Testis (tissue), 2 donors: ENCODE measurements at regions not wholly inside any gene's neighbourhood (a gene's known extent, or its start where the extent isn't known, plus 50 kb on each side); places are given as distances from the start of the nearest gene placed in this dataset.

ENCODE experiments used
- DNase-seq: peaks from one replicate; pipeline ENCODE4 v3.0.0-alpha.2; 2019
- H3K27ac ChIP-seq, 2 donors: fragments of 200-600 bp; sonication (generic); one replicate each; pipeline ENCODE4 v1.5.1; 2019
- H3K27me3 ChIP-seq: fragments of 200-600 bp; sonication (generic); one replicate; pipeline ENCODE4 v1.5.1; 2019
- H3K36me3 ChIP-seq: fragments of 200-600 bp; sonication (generic); one replicate; pipeline ENCODE4 v1.5.1; 2017; ENCODE audit warnings: low read depth; ENCODE audit errors: missing control alignments
- H3K4me1 ChIP-seq: fragments of 200-600 bp; sonication (generic); one replicate; pipeline ENCODE4 v1.5.1; 2019
- H3K4me3 ChIP-seq, 2 donors: fragments of 200-600 bp; sonication (generic); one replicate each; pipeline ENCODE4 v1.5.1; 2017 to 2019
- H3K9me3 ChIP-seq: fragments of 200-600 bp; sonication (generic); one replicate; pipeline ENCODE4 v1.5.1; 2017
- POLR2A ChIP-seq: fragments of 450-650 bp; IDR thresholded peaks from one replicate; pipeline ENCODE4 v1.6.1; 2017; ENCODE audit warnings: antibody characterized with exemption, mild to moderate bottlenecking, moderate library complexity
- WGBS, 2 donors: methylation state at CpG; one replicate each; pipeline ENCODE4 v1.1.5; 2018; 5-methylcytosine and 5-hydroxymethylcytosine counted together
- intact Hi-C: fragments of 100-400 bp; cut with DNase I; formaldehyde crosslinking; loops from one replicate; pipeline ENCODE4 v1.15.1; 2023; ENCODE audit warnings: low total_unique reads
- TF ChIP-seq, protein P1 (sequence below), 3 experiments: fragments of 450-650 bp in 2 of 3; fragments of 200-600 bp in 1 of 3; sonication (generic) in 1 of 3; IDR thresholded peaks; one replicate each; pipeline ENCODE4 v1.5.1; 2016 to 2019; ENCODE audit warnings: antibody characterized with exemption in 3 of 3, mild to moderate bottlenecking in 2 of 3, moderate library complexity in 1 of 3

- TF ChIP-seq, protein P1, sequence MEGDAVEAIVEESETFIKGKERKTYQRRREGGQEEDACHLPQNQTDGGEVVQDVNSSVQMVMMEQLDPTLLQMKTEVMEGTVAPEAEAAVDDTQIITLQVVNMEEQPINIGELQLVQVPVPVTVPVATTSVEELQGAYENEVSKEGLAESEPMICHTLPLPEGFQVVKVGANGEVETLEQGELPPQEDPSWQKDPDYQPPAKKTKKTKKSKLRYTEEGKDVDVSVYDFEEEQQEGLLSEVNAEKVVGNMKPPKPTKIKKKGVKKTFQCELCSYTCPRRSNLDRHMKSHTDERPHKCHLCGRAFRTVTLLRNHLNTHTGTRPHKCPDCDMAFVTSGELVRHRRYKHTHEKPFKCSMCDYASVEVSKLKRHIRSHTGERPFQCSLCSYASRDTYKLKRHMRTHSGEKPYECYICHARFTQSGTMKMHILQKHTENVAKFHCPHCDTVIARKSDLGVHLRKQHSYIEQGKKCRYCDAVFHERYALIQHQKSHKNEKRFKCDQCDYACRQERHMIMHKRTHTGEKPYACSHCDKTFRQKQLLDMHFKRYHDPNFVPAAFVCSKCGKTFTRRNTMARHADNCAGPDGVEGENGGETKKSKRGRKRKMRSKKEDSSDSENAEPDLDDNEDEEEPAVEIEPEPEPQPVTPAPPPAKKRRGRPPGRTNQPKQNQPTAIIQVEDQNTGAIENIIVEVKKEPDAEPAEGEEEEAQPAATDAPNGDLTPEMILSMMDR (IDR thresholded peaks at IDR 0.05) = no peak
- no peak for TF ChIP-seq POLR2A
- Histone ChIP-seq H3K4me1 (peaks cover 11% of the 10 kb centered on the region), H3K27me3 (no peaks in the 10 kb centered on the region), H3K9me3 (no peaks in the 10 kb centered on the region), H3K27ac (no peak overlapping the region), H3K4me3 (no peak overlapping the region), H3K36me3 (no peaks in the 10 kb centered on the region)
- intact Hi-C loops = no loop called here
- DNase-seq = no peak
- WGBS, 2 donors = 42 to 58% methylated on average over 3 of the region's 3 CpGs
These were observed 68.7 kb upstream of the TCF21 start for GRCh38 chr6:133820208-133820607.

- no peaks in the 10 kb centered on the region for H3K27me3 ChIP-seq
- H3K36me3 ChIP-seq = no peaks in the 10 kb centered on the region
- TF ChIP-seq, protein P1 (IDR thresholded peaks at IDR 0.05) = no peak
- TF ChIP-seq POLR2A = no peak
- no peaks in the 10 kb centered on the region for H3K9me3 ChIP-seq
- H3K4me3 ChIP-seq = no peak overlapping the region
- no peaks in the 10 kb centered on the region for H3K4me1 ChIP-seq
- intact Hi-C loops = no loop called here
- no peak for DNase-seq
- no peak overlapping the region for H3K27ac ChIP-seq
These were observed 61.1 kb upstream of the TCF21 start for GRCh38 chr6:133827766-133828165.

- intact Hi-C loops = no loop called here
- no peak overlapping the region for H3K27ac ChIP-seq
- TF ChIP-seq, protein P1 (IDR thresholded peaks at IDR 0.05) = no peak
- TF ChIP-seq POLR2A = no peak
- H3K4me3 ChIP-seq = no peak overlapping the region
- no peaks in the 10 kb centered on the region for H3K27me3 ChIP-seq
- WGBS, 2 donors = 57 to 70% methylated on average over 3 of the region's 3 CpGs
- DNase-seq = no peak
- H3K36me3 ChIP-seq = no peaks in the 10 kb centered on the region
- no peaks in the 10 kb centered on the region for H3K9me3 ChIP-seq
- no peaks in the 10 kb centered on the region for H3K4me1 ChIP-seq
These were observed 55.0 kb upstream of the TCF21 start for GRCh38 chr6:133833949-133834359.

DNA sequence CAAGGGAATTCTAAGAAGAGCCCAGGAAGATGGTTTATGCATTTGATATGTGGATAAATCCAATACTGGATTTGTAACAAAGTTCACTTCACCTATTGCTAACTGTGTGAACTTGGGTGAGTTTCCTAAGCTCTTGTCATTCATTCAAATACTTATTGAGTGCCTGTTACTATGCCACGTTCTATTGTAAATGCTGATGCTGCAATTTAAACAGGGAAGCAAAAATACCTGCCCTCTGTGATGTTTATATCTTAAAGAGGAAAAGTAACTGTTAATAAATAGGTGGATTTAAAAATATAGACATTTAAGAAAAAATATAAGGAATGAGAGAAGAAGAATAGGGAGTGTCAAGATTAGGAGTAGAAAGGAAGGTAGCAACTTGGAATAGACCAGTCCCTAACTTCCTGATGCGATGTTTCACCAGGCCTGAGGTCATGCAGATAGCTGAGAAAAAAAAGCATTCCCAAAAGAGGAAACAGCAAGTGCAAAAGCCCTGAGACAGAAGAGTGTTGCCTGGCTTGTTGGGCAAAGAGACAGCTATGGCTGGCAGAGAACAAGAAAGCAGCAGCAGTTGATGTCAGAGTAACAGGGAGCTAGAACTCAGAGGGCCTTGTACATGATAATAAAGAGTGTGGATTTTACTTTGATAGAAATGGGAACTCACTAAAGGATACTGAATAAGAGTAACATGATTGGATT, 54.3 kb upstream of the TCF21 start:
- Histone ChIP-seq H3K4me3 (no peak overlapping the region), H3K4me1 (no peaks in the 10 kb centered on the region), H3K27me3 (no peaks in the 10 kb centered on the region), H3K27ac (no peak overlapping the region), H3K9me3 (no peaks in the 10 kb centered on the region), H3K36me3 (no peaks in the 10 kb centered on the region)
- DNase-seq = no peak
- intact Hi-C loops = no loop called here
- WGBS, 2 donors = 88 to 90% methylated on average over 2 of the region's 2 CpGs
- no peak for TF ChIP-seq POLR2A
- TF ChIP-seq, protein P1 (IDR thresholded peaks at IDR 0.05) = no peak

- WGBS, 2 donors = 70 to 83% methylated on average over 4 of the region's 4 CpGs
These were observed 53.0 kb upstream of the TCF21 start for GRCh38 chr6:133835901-133836300.

More at GRCh38 chr6:133835901-133836300, 53.0 kb upstream of the TCF21 start:
- Histone ChIP-seq H3K9me3 (no peaks in the 10 kb centered on the region), H3K4me1 (no peaks in the 10 kb centered on the region), H3K27ac (no peak overlapping the region), H3K4me3 (no peak overlapping the region), H3K36me3 (no peaks in the 10 kb centered on the region), H3K27me3 (no peaks in the 10 kb centered on the region)
- intact Hi-C loops = no loop called here
- DNase-seq = no peak
- no peak for TF ChIP-seq POLR2A
- TF ChIP-seq, protein P1 (IDR thresholded peaks at IDR 0.05) = no peak
